Activated B cell treated with CpG ODN at 0.5 μM for 24 hours (primary cell): ENCODE measurements at regions not wholly inside any gene's neighbourhood (a gene's known extent, or its start where the extent isn't known, plus 50 kb on each side); places are given as distances from the start of the nearest gene placed in this dataset.
"Not testable (repeated sequence)": the region's sequence is repeated elsewhere in the genome, so short reads cannot be mapped to it uniquely, and the experiment has no call there.

Experiments used
- ATAC-seq: fragments of 200-7000 bp; cut with Tn5 transposase; one replicate; pipeline ENCODE4 v1.10.0; 2021; ENCODE audit warnings: low read depth, mild to moderate bottlenecking, moderate library complexity
- CTCF ChIA-PET: fragments of 350-600 bp; sonication (Branson Sonifier 250); formaldehyde crosslinking; loops from one replicate; lab custom pipeline; 2021; ENCODE audit warnings: antibody characterized with exemption; lab: Charles Lee
- POLR2A ChIA-PET: fragments of 350-600 bp; sonication (Branson Sonifier 250); formaldehyde crosslinking; loops from one replicate; lab custom pipeline; 2021; ENCODE audit warnings: antibody characterized with exemption; lab: Charles Lee
- DNase-seq: peaks from one replicate; pipeline ENCODE4 v3.0.0; 2022
- H3K27ac Mint-ChIP-seq: one replicate; pipeline ENCODE4 v1.8.0; 2020; ENCODE audit warnings: mixed read lengths
- H3K27me3 Mint-ChIP-seq: one replicate; pipeline ENCODE4 v1.8.0; 2021; ENCODE audit warnings: mixed read lengths
- H3K36me3 Mint-ChIP-seq: one replicate; pipeline ENCODE4 v1.8.0; 2021; ENCODE audit warnings: low read depth, mixed read lengths
- H3K4me1 Mint-ChIP-seq: one replicate; pipeline ENCODE4 v1.8.0; 2021; ENCODE audit warnings: mixed read lengths
- H3K4me3 Mint-ChIP-seq: one replicate; pipeline ENCODE4 v1.8.0; 2020; ENCODE audit warnings: mild to moderate bottlenecking, mixed read lengths
- H3K9me3 Mint-ChIP-seq: one replicate; pipeline ENCODE4 v1.8.0; 2020; ENCODE audit warnings: mixed read lengths
- CTCF ChIP-seq: fragments of 200-600 bp; IDR thresholded peaks from one replicate; pipeline ENCODE4 v1.8.0; 2022; ENCODE audit warnings: antibody characterized with exemption, mild to moderate bottlenecking
- intact Hi-C: fragments of 100-400 bp; cut with micrococcal nuclease; formaldehyde crosslinking; loops from one replicate; pipeline ENCODE4 v1.15.1; 2024

GRCh38 chr3:124333931-124334640, 342.2 kb upstream of the ROPN1 start:
- no peak for ATAC-seq
- Mint-ChIP-seq H3K4me1 (no peaks in the 10 kb centered on the region), H3K36me3 (no peaks in the 10 kb centered on the region), H3K27ac (no peak overlapping the region), H3K9me3 (no peaks in the 10 kb centered on the region), H3K4me3 (no peak overlapping the region), H3K27me3 (no peaks in the 10 kb centered on the region)
- ChIA-PET CTCF (no interaction called here), POLR2A (no interaction called here)
- intact Hi-C loops, result no loop called here
- no peak for TF ChIP-seq CTCF
- no peak for DNase-seq

GRCh38 chr3:124336067-124336656, 344.2 kb upstream of the ROPN1 start:
- POLR2A ChIA-PET, result no interaction called here
- TF ChIP-seq CTCF, result no peak
- Mint-ChIP-seq H3K9me3 (no peaks in the 10 kb centered on the region), H3K36me3 (no peaks in the 10 kb centered on the region), H3K27ac (no peak overlapping the region), H3K4me3 (no peak overlapping the region), H3K4me1 (no peaks in the 10 kb centered on the region), H3K27me3 (peaks cover 4% of the 10 kb centered on the region)
- ATAC-seq (no peak), DNase-seq (no peak)
- intact Hi-C loops, result no loop called here
- CTCF ChIA-PET, result no interaction called here

GRCh38 chr3:124345845-124346244, 353.9 kb upstream of the ROPN1 start:
- Mint-ChIP-seq H3K4me3 (no peak overlapping the region), H3K4me1 (no peaks in the 10 kb centered on the region), H3K27me3 (no peaks in the 10 kb centered on the region), H3K36me3 (no peaks in the 10 kb centered on the region), H3K27ac (no peak overlapping the region), H3K9me3 (no peaks in the 10 kb centered on the region)
- TF ChIP-seq CTCF, result no peak
- ChIA-PET POLR2A (no interaction called here), CTCF (no interaction called here)
- no peak for ATAC-seq
- DNase-seq, result no peak
- intact Hi-C loops, result no loop called here

- ATAC-seq (no peak), DNase-seq (no peak)
- Mint-ChIP-seq H3K4me1 (no peaks in the 10 kb centered on the region), H3K36me3 (no peaks in the 10 kb centered on the region), H3K4me3 (no peak overlapping the region), H3K27me3 (no peaks in the 10 kb centered on the region), H3K9me3 (no peaks in the 10 kb centered on the region), H3K27ac (no peak overlapping the region)
- no peak for TF ChIP-seq CTCF
- CTCF ChIA-PET, result no interaction called here
- intact Hi-C loops, result no loop called here
- POLR2A ChIA-PET, result no interaction called here
Observed at GRCh38 chr3:124346487-124346886, 354.6 kb upstream of the ROPN1 start.

- ATAC-seq (no peak), DNase-seq (no peak)
- no peak for TF ChIP-seq CTCF
- CTCF ChIA-PET, result no interaction called here
- Mint-ChIP-seq H3K27me3 (no peaks in the 10 kb centered on the region), H3K27ac (no peak overlapping the region), H3K9me3 (no peaks in the 10 kb centered on the region), H3K4me1 (no peaks in the 10 kb centered on the region), H3K4me3 (no peak overlapping the region), H3K36me3 (no peaks in the 10 kb centered on the region)
- intact Hi-C loops, result no loop called here
- POLR2A ChIA-PET, result no interaction called here
Observed at GRCh38 chr3:124347418-124347817, 355.5 kb upstream of the ROPN1 start.

GRCh38 chr3:124348555-124348954, 356.6 kb upstream of the ROPN1 start:
- POLR2A ChIA-PET, ATAC-seq, CTCF ChIA-PET: not testable (repeated sequence)

More at GRCh38 chr3:124348555-124348954, 356.6 kb upstream of the ROPN1 start:
- H3K27me3 Mint-ChIP-seq, H3K36me3 Mint-ChIP-seq, H3K9me3 Mint-ChIP-seq, intact Hi-C loops, DNase-seq, H3K4me1 Mint-ChIP-seq, H3K4me3 Mint-ChIP-seq, H3K27ac Mint-ChIP-seq: not testable (repeated sequence)
